IMR-90 (cell line): ENCODE measurements at regions not wholly inside any gene's neighbourhood (a gene's known extent, or its start where the extent isn't known, plus 50 kb on each side); places are given as distances from the start of the nearest gene placed in this dataset.

Experiments
- ATAC-seq: fragments of 200-7000 bp; cut with Tn5 transposase; 2 replicates; pipeline ENCODE4 v1.9.1; 2020; ENCODE audit warnings: low read depth, mild to moderate bottlenecking, moderate library complexity
- BruUV-seq: library from RNA; stranded (reverse); fragments of 400-500 nt; replicated peaks from 2 replicates; lab custom pipeline; 2021; lab: Mats Ljungman, UMichigan
- CTCF ChIA-PET: fragments of 300-600 bp; formaldehyde crosslinking; extraction: SDS; loops from one replicate; lab custom pipeline; 2021; ENCODE audit warnings: antibody characterized with exemption; lab: Yijun Ruan, JAX
- POLR2A ChIA-PET: fragments of 300-600 bp; sonication (Branson Sonifier 250); formaldehyde crosslinking; loops from one replicate; lab custom pipeline; 2022; ENCODE audit warnings: antibody characterized with exemption; ENCODE audit not compliant: unreplicated experiment; lab: Charles Lee
- DNase-seq: peaks from one replicate; pipeline ENCODE4 v3.0.0; 2013
- H2AFZ ChIP-seq: replicated peaks from 2 replicates; pipeline ENCODE3; 2013; ENCODE audit warnings: low read length, mild to moderate bottlenecking; ENCODE audit not compliant: poor library complexity
- H2AK5ac ChIP-seq: 2 replicates; pipeline ENCODE4 v1.6.1; 2013; ENCODE audit warnings: low read depth, low read length, inconsistent platforms
- H2AK9ac ChIP-seq: replicated peaks from 2 replicates; pipeline ENCODE3; 2013; ENCODE audit warnings: mild to moderate bottlenecking, low read depth, low read length, moderate library complexity; ENCODE audit not compliant: poor library complexity
- H2BK120ac ChIP-seq: 2 replicates; pipeline ENCODE4 v1.6.1; 2013; ENCODE audit warnings: low read depth, low read length, inconsistent platforms
- H2BK15ac ChIP-seq: 3 replicates; pipeline ENCODE4 v1.6.1; 2013; ENCODE audit warnings: low read depth, low read length, inconsistent platforms
- H2BK20ac ChIP-seq: 2 replicates; pipeline ENCODE4 v1.6.1; 2013; ENCODE audit warnings: low read depth, mild to moderate bottlenecking, inconsistent platforms, low read length, moderate library complexity
- H2BK5ac ChIP-seq: 2 replicates; pipeline ENCODE4 v1.6.1; 2013; ENCODE audit warnings: mild to moderate bottlenecking, low read depth, low read length, inconsistent platforms; ENCODE audit not compliant: poor library complexity, severe bottlenecking
- H3K14ac ChIP-seq: replicated peaks from 2 replicates; pipeline ENCODE4 v1.6.1; 2013; ENCODE audit warnings: low read depth, low read length, inconsistent platforms
- H3K18ac ChIP-seq: 2 replicates; pipeline ENCODE4 v1.6.1; 2013; ENCODE audit warnings: low read depth, low read length, control low read depth
- H3K23ac ChIP-seq: 2 replicates; pipeline ENCODE4 v1.6.1; 2013; ENCODE audit warnings: low read depth, low read length, inconsistent platforms
- H3K27ac ChIP-seq: 2 replicates; pipeline ENCODE4 v1.5.1; 2013; ENCODE audit warnings: mild to moderate bottlenecking, control low read depth, low read length; ENCODE audit not compliant: insufficient read depth
- H3K27me3 ChIP-seq: 2 replicates; pipeline ENCODE4 v1.6.1; 2013; ENCODE audit warnings: low read length; ENCODE audit not compliant: control insufficient read depth, insufficient read depth
- H3K36me3 ChIP-seq: 2 replicates; pipeline ENCODE4 v1.6.1; 2013; ENCODE audit warnings: low read length, mixed read lengths; ENCODE audit not compliant: control insufficient read depth, insufficient read depth
- H3K4ac ChIP-seq: 2 replicates; pipeline ENCODE4 v1.6.1; 2013; ENCODE audit warnings: low read depth, low read length, inconsistent platforms
- H3K4me1 ChIP-seq: 2 replicates; pipeline ENCODE4 v1.6.1; 2013; ENCODE audit warnings: low read length, mixed read lengths; ENCODE audit not compliant: control insufficient read depth, insufficient read depth
- H3K4me2 ChIP-seq: 2 replicates; pipeline ENCODE4 v1.6.1; 2013; ENCODE audit warnings: low read depth, mild to moderate bottlenecking, control low read depth, low read length, moderate library complexity
- H3K4me3 ChIP-seq: 2 replicates; pipeline ENCODE4 v1.5.1; 2013; ENCODE audit warnings: low read depth, mild to moderate bottlenecking, control low read depth, low read length, moderate library complexity; ENCODE audit not compliant: insufficient read depth
- H3K56ac ChIP-seq: 2 replicates; pipeline ENCODE4 v1.6.1; 2013; ENCODE audit warnings: low read length, inconsistent platforms; ENCODE audit not compliant: insufficient read depth; ENCODE audit errors: extremely low read depth
- H3K79me1 ChIP-seq, 2 experiments: 2 replicates each; pipeline ENCODE4 v1.6.1; 2013; ENCODE audit warnings: low read length in 2 of 2, inconsistent platforms in 1 of 2, low read depth in 1 of 2
- H3K9ac ChIP-seq: 2 replicates; pipeline ENCODE4 v1.6.1; 2013; ENCODE audit warnings: low read depth, low read length, control low read depth
- H3K9me1 ChIP-seq: 2 replicates; pipeline ENCODE4 v1.6.1; 2013; ENCODE audit warnings: low read length, inconsistent platforms; ENCODE audit not compliant: insufficient read depth
- H3K9me3 ChIP-seq: 2 replicates; pipeline ENCODE4 v1.6.1; 2013; ENCODE audit warnings: low read length; ENCODE audit not compliant: control insufficient read depth, insufficient read depth
- H4K20me1 ChIP-seq: 2 replicates; pipeline ENCODE4 v1.6.1; 2013; ENCODE audit warnings: low read length, inconsistent platforms; ENCODE audit not compliant: insufficient read depth
- H4K5ac ChIP-seq: 2 replicates; pipeline ENCODE4 v1.6.1; 2013; ENCODE audit warnings: mild to moderate bottlenecking, low read depth, low read length, control low read depth
- H4K8ac ChIP-seq, 2 experiments: 2 replicates each; pipeline ENCODE4 v1.6.1; 2013; ENCODE audit warnings: low read depth in 2 of 2, low read length in 2 of 2, control low read depth in 1 of 2, inconsistent platforms in 1 of 2
- H4K91ac ChIP-seq: 2 replicates; pipeline ENCODE4 v1.6.1; 2013; ENCODE audit warnings: low read depth, low read length, inconsistent platforms; ENCODE audit not compliant: insufficient read depth
- FOS ChIP-seq: fragments of 150-350 bp; IDR thresholded peaks from 2 replicates; pipeline ENCODE4 v1.6.1; 2016; ENCODE audit warnings: low read depth, low read length
- RCOR1 ChIP-seq: IDR thresholded peaks from 2 replicates; pipeline ENCODE4 v1.6.1; 2012; ENCODE audit warnings: mild to moderate bottlenecking, low read length, improper control_type of control experiment; ENCODE audit not compliant: insufficient replicate concordance
- WGBS, 2 experiments: methylation state at CpG; one replicate each; pipeline versions ENCODE4 v1.1.5 to v1.1.7; 2013; ENCODE audit warnings: missing lambda C conversion rate in 2 of 2; ENCODE audit not compliant: insufficient read length in 1 of 2; ENCODE audit errors: extremely low coverage in 2 of 2; 5-methylcytosine and 5-hydroxymethylcytosine counted together
- dilution Hi-C: fragments of 300-500 bp; cut with HindIII; formaldehyde crosslinking; loops from one replicate; pipeline ENCODE4 v1.14.3; 2018; ENCODE audit warnings: low sequenced_read_pairs; ENCODE audit not compliant: unreplicated experiment
- in situ Hi-C: fragments of 300-500 bp; cut with MboI; formaldehyde crosslinking; loops from 3 replicates; pipeline ENCODE4 v1.14.3; 2019; ENCODE audit warnings: low sequenced_read_pairs, inconsistent platforms, mixed read lengths
- intact Hi-C: fragments of 100-400 bp; cut with micrococcal nuclease; formaldehyde crosslinking; loops from 2 replicates; pipeline ENCODE4 v1.10.0; 2022

DNA sequence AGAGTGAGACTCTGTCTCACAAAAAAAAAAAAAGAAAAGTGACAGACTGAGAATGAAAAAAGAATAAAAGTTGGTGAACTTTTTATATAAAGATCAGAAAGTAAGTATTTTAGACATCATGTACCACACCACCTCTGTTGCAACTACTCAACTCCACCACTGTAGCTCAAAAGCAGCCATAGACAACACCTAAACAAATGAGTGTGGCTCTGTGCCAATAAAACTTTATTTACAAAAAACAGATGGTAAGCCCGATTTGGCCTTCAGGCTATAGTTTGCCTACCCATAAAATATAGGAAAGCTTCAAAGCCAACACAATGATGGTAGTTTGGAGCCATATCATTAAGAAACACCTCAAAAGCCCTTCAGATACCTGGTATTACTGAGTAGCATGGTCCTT lies 154.5 kb upstream of the FOXN3 start:
- Histone ChIP-seq H2BK20ac (no peak overlapping the region), H3K14ac (no peak overlapping the region), H3K4me1 (peaks cover 2% of the 10 kb centered on the region; the same call in 1 of the 2 replicates), H4K20me1 (no peaks in the 10 kb centered on the region), H4K91ac (no peak overlapping the region), H2BK120ac (no peak overlapping the region), H3K23ac (no peak overlapping the region), H3K4me3 (no peak overlapping the region), H3K56ac (no peak overlapping the region), H3K36me3 (peaks cover 9% of the 10 kb centered on the region), H3K9ac (no peak overlapping the region), H2BK5ac (no peak overlapping the region), H2BK15ac (no peak overlapping the region), H4K5ac (no peak overlapping the region), H3K27me3 (no peaks in the 10 kb centered on the region), H3K27ac (no peak overlapping the region), H2AFZ (no peak overlapping the region), H3K18ac (no peak overlapping the region), H4K8ac (no peak overlapping the region), H2AK5ac (no peak overlapping the region), H3K4ac (no peak overlapping the region), H3K9me3 (no peaks in the 10 kb centered on the region), H3K9me1 (peaks cover 10% of the 10 kb centered on the region; the same call in 1 of the 2 replicates), H2AK9ac (no peak overlapping the region), H3K79me1 (peaks cover 47% of the 10 kb centered on the region in 2 experiments), H3K4me2 (no peak overlapping the region)
- intact Hi-C loops: no loop called here
- WGBS, 2 experiments: no CpG with 5 or more reads among the region's 1 CpG
- in situ Hi-C loops: no loop called here
- CTCF ChIA-PET: no interaction called here
- BruUV-seq: no TSS peak
- DNase-seq (no peak), ATAC-seq (no peak)
- dilution Hi-C loops: no loop called here
- POLR2A ChIA-PET: no interaction called here
- no peak for TF ChIP-seq RCOR1
- TF ChIP-seq FOS: no peak
